Mesendoderm (in vitro differentiated cells): ENCODE measurements at regions not wholly inside any gene's neighbourhood (a gene's known extent, or its start where the extent isn't known, plus 50 kb on each side); places are given as distances from the start of the nearest gene placed in this dataset.

Experiments used
- DNase-seq: peaks from one replicate; pipeline ENCODE4 v3.0.0; 2013
- H2AK5ac ChIP-seq: 2 replicates; pipeline ENCODE4 v1.6.1; 2013; ENCODE audit warnings: low read length, inconsistent platforms
- H2BK120ac ChIP-seq: 2 replicates; pipeline ENCODE4 v1.6.1; 2013; ENCODE audit warnings: low read depth, mild to moderate bottlenecking, low read length, moderate library complexity, mixed read lengths
- H2BK15ac ChIP-seq: replicated peaks from 2 replicates; pipeline ENCODE4 v1.6.1; 2013; ENCODE audit warnings: low read depth, mild to moderate bottlenecking, moderate library complexity
- H2BK5ac ChIP-seq: 2 replicates; pipeline ENCODE4 v1.6.1; 2013; ENCODE audit warnings: low read length, inconsistent platforms
- H3K18ac ChIP-seq: 2 replicates; pipeline ENCODE4 v1.6.1; 2013; ENCODE audit warnings: mild to moderate bottlenecking, low read length, mixed read lengths
- H3K23ac ChIP-seq: one replicate; pipeline ENCODE4 v1.6.1; 2013; ENCODE audit warnings: low read length
- H3K27ac ChIP-seq: 2 replicates; pipeline ENCODE4 v1.5.1; 2013; ENCODE audit warnings: low read depth, mild to moderate bottlenecking, inconsistent platforms, low read length, moderate library complexity
- H3K27me3 ChIP-seq: 2 replicates; pipeline ENCODE4 v1.6.1; 2013; ENCODE audit warnings: low read length, control low read depth, mild to moderate bottlenecking, inconsistent platforms; ENCODE audit not compliant: insufficient read depth, poor library complexity
- H3K36me3 ChIP-seq: 2 replicates; pipeline ENCODE4 v1.6.1; 2013; ENCODE audit warnings: low read length, inconsistent platforms; ENCODE audit not compliant: control insufficient read depth, insufficient read depth
- H3K4ac ChIP-seq: one replicate; pipeline ENCODE4 v1.6.1; 2013; ENCODE audit warnings: low read depth, mild to moderate bottlenecking, low read length, moderate library complexity
- H3K4me1 ChIP-seq: 2 replicates; pipeline ENCODE4 v1.6.1; 2013; ENCODE audit warnings: low read depth, low read length, inconsistent platforms; ENCODE audit not compliant: control insufficient read depth
- H3K4me2 ChIP-seq: 2 replicates; pipeline ENCODE4 v1.6.1; 2013; ENCODE audit warnings: low read length
- H3K4me3 ChIP-seq: 2 replicates; pipeline ENCODE4 v1.5.1; 2013; ENCODE audit warnings: mild to moderate bottlenecking, low read length
- H3K56ac ChIP-seq: one replicate; pipeline ENCODE4 v1.6.1; 2013; ENCODE audit warnings: low read length
- H3K79me1 ChIP-seq: 2 replicates; pipeline ENCODE4 v1.6.1; 2013; ENCODE audit warnings: low read length, inconsistent platforms
- H3K79me2 ChIP-seq: 2 replicates; pipeline ENCODE4 v1.6.1; 2013; ENCODE audit warnings: mild to moderate bottlenecking, low read length; ENCODE audit not compliant: control insufficient read depth, insufficient read depth
- H3K9ac ChIP-seq: 2 replicates; pipeline ENCODE4 v1.6.1; 2013; ENCODE audit warnings: low read length, inconsistent platforms
- H4K5ac ChIP-seq: one replicate; pipeline ENCODE4 v1.6.1; 2013; ENCODE audit warnings: low read length
- H4K8ac ChIP-seq: one replicate; pipeline ENCODE4 v1.6.1; 2013; ENCODE audit warnings: low read depth, mild to moderate bottlenecking, control low read depth, low read length, moderate library complexity
- WGBS: extraction: QIAGEN DNeasy Blood & Tissue Kit; methylation state at CpG from one replicate; pipeline ENCODE4 v1.1.7; 2013; ENCODE audit warnings: low lambda C conversion rate, missing lambda C conversion rate; ENCODE audit not compliant: insufficient coverage; ENCODE audit errors: extremely low coverage; 5-methylcytosine and 5-hydroxymethylcytosine counted together

DNA sequence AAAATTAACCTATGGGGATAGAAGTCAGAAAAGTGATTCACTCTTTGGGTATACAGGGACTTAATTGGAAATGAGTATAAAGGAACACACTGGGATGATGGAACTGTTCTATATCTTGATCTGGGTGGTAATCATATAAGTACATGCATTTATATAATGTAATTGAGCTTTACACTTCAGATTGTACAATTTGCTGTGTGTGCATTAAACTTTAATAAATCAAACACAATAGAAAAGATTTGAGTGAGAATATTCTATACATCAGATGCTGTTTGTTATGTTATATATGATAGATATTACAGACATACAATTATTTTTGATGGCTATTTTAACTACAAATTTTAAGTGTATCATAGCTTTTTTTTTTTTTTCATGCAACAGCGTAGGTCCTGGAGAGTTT is 860.2 kb upstream of the ARPP21 start:
- Histone ChIP-seq H3K4ac (no peak overlapping the region), H3K18ac (no peak overlapping the region), H3K27me3 (no peaks in the 10 kb centered on the region), H3K23ac (no peak overlapping the region), H4K8ac (no peak overlapping the region), H3K4me1 (peaks cover 2% of the 10 kb centered on the region), H3K56ac (no peak overlapping the region), H3K4me3 (no peak overlapping the region), H4K5ac (no peak overlapping the region), H2AK5ac (no peak overlapping the region), H3K27ac (no peak overlapping the region), H2BK15ac (no peak overlapping the region), H3K4me2 (no peak overlapping the region), H2BK5ac (no peak overlapping the region), H3K36me3 (no peaks in the 10 kb centered on the region), H3K79me1 (no peaks in the 10 kb centered on the region), H3K9ac (no peak overlapping the region), H2BK120ac (no peak overlapping the region), H3K79me2 (no peaks in the 10 kb centered on the region)
- no peak for DNase-seq
- no CpG with 5 or more reads among the region's 1 CpG for WGBS

DNA sequence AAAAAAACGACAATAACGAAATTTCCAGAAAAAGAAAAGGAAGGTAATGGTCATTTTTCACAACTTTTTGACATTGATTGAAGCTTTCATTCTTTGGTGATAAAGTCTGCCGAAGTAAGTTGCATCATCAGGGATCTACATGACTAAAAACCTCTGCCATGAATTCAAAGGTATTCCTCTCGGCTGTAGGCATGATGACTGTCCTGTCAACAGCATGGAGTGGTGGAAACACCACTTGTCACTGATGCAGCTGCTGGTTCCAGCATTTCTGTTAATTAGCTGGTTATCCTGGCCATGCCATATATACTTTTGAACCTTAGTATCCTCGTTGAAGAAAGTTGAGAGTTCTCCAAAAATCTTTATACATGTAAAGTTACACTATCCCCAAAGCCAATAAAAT is 859.0 kb upstream of the ARPP21 start:
- WGBS: no CpG with 5 or more reads among the region's 5 CpGs
- Histone ChIP-seq H3K36me3 (no peaks in the 10 kb centered on the region), H3K79me2 (no peaks in the 10 kb centered on the region), H3K23ac (no peak overlapping the region), H3K9ac (no peak overlapping the region), H2BK120ac (no peak overlapping the region), H3K56ac (no peak overlapping the region), H4K5ac (no peak overlapping the region), H3K4me1 (peaks cover 2% of the 10 kb centered on the region), H2AK5ac (no peak overlapping the region), H3K4me3 (no peak overlapping the region), H3K79me1 (no peaks in the 10 kb centered on the region), H3K27me3 (no peaks in the 10 kb centered on the region), H3K27ac (no peak overlapping the region), H3K4ac (no peak overlapping the region), H3K4me2 (no peak overlapping the region), H2BK5ac (no peak overlapping the region), H4K8ac (no peak overlapping the region), H3K18ac (no peak overlapping the region), H2BK15ac (no peak overlapping the region)
- no peak for DNase-seq

DNA sequence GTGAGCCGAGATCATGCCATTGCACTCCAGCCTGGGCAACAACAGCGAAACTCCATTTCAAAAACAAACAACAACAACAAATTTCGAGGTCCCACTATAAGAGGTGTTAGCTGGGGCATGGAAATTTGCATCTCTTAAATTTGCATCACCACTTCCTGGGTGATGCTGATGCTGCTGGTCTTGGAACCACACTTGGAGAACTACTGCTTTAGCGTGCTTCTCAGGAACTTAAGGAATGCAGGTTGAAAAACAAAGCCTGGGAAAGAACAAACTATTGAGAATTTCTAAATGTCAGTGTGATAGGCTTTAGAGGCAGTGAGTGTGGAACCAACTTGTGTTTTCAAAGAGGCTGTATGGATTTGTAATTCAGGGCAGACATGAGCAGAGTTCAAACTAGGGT is 858.4 kb upstream of the ARPP21 start:
- Histone ChIP-seq H3K36me3 (no peaks in the 10 kb centered on the region), H3K27ac (no peak overlapping the region), H2AK5ac (no peak overlapping the region), H3K27me3 (no peaks in the 10 kb centered on the region), H3K23ac (no peak overlapping the region), H3K4me3 (no peak overlapping the region), H3K4me1 (peaks cover 2% of the 10 kb centered on the region), H2BK120ac (no peak overlapping the region), H3K79me1 (no peaks in the 10 kb centered on the region), H3K4me2 (no peak overlapping the region), H3K56ac (no peak overlapping the region), H4K5ac (no peak overlapping the region), H3K4ac (no peak overlapping the region), H2BK15ac (no peak overlapping the region), H4K8ac (no peak overlapping the region), H3K9ac (no peak overlapping the region), H3K79me2 (no peaks in the 10 kb centered on the region), H2BK5ac (no peak overlapping the region), H3K18ac (no peak overlapping the region)
- no CpG with 5 or more reads among the region's 4 CpGs for WGBS
- peak; percentile 59 for DNase-seq

DNA sequence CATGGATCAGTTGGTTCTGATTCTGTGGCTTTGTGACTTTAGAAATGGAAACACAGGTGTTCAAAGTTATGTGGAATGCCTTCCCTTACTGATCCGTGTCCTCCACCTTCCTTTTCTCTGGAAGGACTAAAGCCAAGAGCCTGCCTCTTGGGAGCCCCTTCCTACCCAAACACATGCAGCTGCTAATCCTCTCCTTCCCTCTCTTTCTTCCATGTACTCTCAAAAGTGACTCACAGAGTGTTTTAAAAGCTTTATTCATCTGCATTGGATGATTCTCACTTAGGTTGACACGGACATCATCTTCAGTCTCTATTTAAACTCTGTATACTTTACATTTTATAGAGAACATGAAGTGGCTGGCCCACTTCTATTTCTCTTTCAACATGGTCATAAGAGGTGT is 856.5 kb upstream of the ARPP21 start:
- H4K8ac ChIP-seq: no peak overlapping the region
- WGBS: no CpG with 5 or more reads among the region's 2 CpGs
- H3K4ac ChIP-seq: no peak overlapping the region

DNA sequence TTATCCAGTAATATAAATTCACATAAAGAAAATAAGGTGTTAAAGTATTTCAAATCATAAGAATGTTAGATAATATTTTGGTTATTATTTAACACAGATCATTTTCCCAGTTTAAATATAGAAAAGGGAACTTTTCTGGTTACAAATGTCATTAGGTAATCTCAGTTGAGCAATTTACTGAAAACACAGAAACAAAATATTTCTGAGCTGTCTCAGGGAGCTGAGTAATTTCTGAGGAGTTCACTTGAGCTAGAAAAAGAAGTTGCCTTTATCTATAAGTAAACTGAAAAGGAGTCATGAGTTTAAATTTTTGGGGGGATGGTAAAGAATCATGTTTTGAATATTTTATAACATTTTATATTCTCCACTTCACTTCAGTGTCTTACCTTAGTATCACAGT is 855.4 kb upstream of the ARPP21 start:
- no peak overlapping the region for H3K56ac ChIP-seq
- H2BK5ac ChIP-seq: no peak overlapping the region
- H3K18ac ChIP-seq: no peak overlapping the region
- no peaks in the 10 kb centered on the region for H3K79me2 ChIP-seq
- H3K4me3 ChIP-seq: no peak overlapping the region
- peaks cover 2% of the 10 kb centered on the region for H3K4me1 ChIP-seq
- H3K9ac ChIP-seq: no peak overlapping the region
- no peak overlapping the region for H4K5ac ChIP-seq
- H4K8ac ChIP-seq: no peak overlapping the region
- H2AK5ac ChIP-seq: no peak overlapping the region
- DNase-seq: no peak
- H3K23ac ChIP-seq: no peak overlapping the region
- H2BK120ac ChIP-seq: no peak overlapping the region
- no peak overlapping the region for H3K4me2 ChIP-seq
- no peak overlapping the region for H3K4ac ChIP-seq
- no peaks in the 10 kb centered on the region for H3K79me1 ChIP-seq
- H3K27ac ChIP-seq: no peak overlapping the region
- H3K27me3 ChIP-seq: no peaks in the 10 kb centered on the region
- no peak overlapping the region for H2BK15ac ChIP-seq
- no peaks in the 10 kb centered on the region for H3K36me3 ChIP-seq

More for the DNA sequence above, 856.5 kb upstream of the ARPP21 start:
- H3K4me2 ChIP-seq: no peak overlapping the region
- H2AK5ac ChIP-seq: no peak overlapping the region
- H2BK120ac ChIP-seq: no peak overlapping the region
- H3K56ac ChIP-seq: no peak overlapping the region
- H2BK15ac ChIP-seq: no peak overlapping the region
- no peak overlapping the region for H3K18ac ChIP-seq
- peaks cover 2% of the 10 kb centered on the region for H3K4me1 ChIP-seq
- peak; percentile 14 for DNase-seq
- no peak overlapping the region for H3K27ac ChIP-seq
- no peaks in the 10 kb centered on the region for H3K36me3 ChIP-seq
- no peak overlapping the region for H3K9ac ChIP-seq
- no peak overlapping the region for H3K23ac ChIP-seq
- H2BK5ac ChIP-seq: no peak overlapping the region
- H3K27me3 ChIP-seq: no peaks in the 10 kb centered on the region
- H4K5ac ChIP-seq: no peak overlapping the region
- H3K79me2 ChIP-seq: no peaks in the 10 kb centered on the region
- H3K4me3 ChIP-seq: no peak overlapping the region
- no peaks in the 10 kb centered on the region for H3K79me1 ChIP-seq

DNA sequence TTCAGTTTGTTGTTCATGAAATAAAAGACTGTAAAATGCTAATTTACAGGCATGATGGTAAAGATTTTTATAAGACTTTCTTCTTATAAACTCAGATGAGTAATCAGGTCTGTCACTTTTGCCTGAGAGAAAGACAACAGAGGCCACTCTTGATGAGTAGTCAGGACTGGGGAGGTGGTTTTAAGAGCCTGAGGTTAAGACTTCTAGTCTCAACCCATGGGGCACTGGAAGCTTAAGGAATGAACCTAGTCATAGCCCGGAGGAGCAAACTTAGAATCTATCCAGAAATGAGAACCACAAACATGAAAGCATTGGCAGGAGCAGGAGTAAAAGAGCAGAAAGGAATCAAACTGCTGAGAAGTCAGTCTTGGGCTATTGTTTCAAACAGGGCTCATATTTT is 846.3 kb upstream of the ARPP21 start:
- Histone ChIP-seq H4K5ac (no peak overlapping the region), H3K4ac (no peak overlapping the region), H3K18ac (no peak overlapping the region), H3K79me2 (no peaks in the 10 kb centered on the region), H3K4me3 (no peak overlapping the region), H3K4me1 (no peaks in the 10 kb centered on the region), H3K9ac (no peak overlapping the region), H3K36me3 (no peaks in the 10 kb centered on the region), H3K56ac (no peak overlapping the region), H3K23ac (no peak overlapping the region), H3K79me1 (no peaks in the 10 kb centered on the region), H2AK5ac (no peak overlapping the region), H4K8ac (no peak overlapping the region), H2BK120ac (no peak overlapping the region), H3K27ac (no peak overlapping the region), H3K4me2 (no peak overlapping the region), H2BK5ac (no peak overlapping the region), H2BK15ac (no peak overlapping the region), H3K27me3 (no peaks in the 10 kb centered on the region)
- WGBS: no CpG with 5 or more reads among the region's 1 CpG
- DNase-seq: no peak
